22Rv1 (cell line): ENCODE measurements at regions not wholly inside any gene's neighbourhood (a gene's known extent, or its start where the extent isn't known, plus 50 kb on each side); places are given as distances from the start of the nearest gene placed in this dataset.

Experiments used
- CTCF ChIP-seq: fragments of 450-650 bp; IDR thresholded peaks from 2 replicates; pipeline ENCODE4 v1.5.1; 2017; ENCODE audit warnings: mild to moderate bottlenecking
- ZFX ChIP-seq: fragments of 450-650 bp; IDR thresholded peaks from 2 replicates; pipeline ENCODE4 v1.6.1; 2017; ENCODE audit warnings: antibody characterized with exemption, borderline replicate concordance

GRCh38 chr2:128941751-128942150 is 623.1 kb upstream of the HS6ST1 start:
- TF ChIP-seq CTCF (no peak), ZFX (no peak)
